GM10266 (cell line): ENCODE measurements at regions not wholly inside any gene's neighbourhood (a gene's known extent, or its start where the extent isn't known, plus 50 kb on each side); places are given as distances from the start of the nearest gene placed in this dataset.

Source experiments
- DNase-seq: peaks from one replicate; pipeline ENCODE4 v3.0.0; 2012; ENCODE audit errors: extremely low spot score
- CTCF ChIP-seq: IDR thresholded peaks from 2 replicates; pipeline ENCODE4 v1.5.1; 2012; ENCODE audit warnings: mild to moderate bottlenecking, low read depth; ENCODE audit not compliant: control insufficient read depth, insufficient read depth; ENCODE audit errors: missing control alignments

DNA sequence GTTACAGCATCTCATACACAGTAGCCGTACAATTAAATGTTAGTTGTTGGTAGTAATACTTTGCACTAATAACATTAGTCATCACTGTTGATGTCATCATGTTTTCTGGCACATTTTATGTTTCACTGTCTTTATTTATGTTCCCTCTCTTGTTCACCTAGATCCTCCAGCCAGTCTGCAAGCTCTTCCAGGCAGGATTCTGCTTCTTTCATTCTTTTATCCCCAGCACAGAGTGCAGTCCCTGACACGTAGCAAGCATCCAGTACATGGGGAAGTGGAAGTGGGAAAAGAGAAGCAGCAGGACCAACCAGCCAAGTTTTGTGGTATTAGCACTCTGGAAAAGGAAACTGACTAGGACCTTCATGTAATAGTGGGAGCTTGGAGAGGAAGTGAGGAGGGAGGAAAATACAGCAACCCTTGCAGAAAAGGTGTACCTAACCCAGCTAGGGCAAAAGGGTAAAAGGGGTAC, 89.7 kb upstream of the SLC44A1 start:
- no peak for DNase-seq
- TF ChIP-seq CTCF = no peak

GRCh38 chr9:105157171-105157583, 87.3 kb upstream of the SLC44A1 start:
- DNase-seq = peak; percentile 49
- peak; percentile 49 for TF ChIP-seq CTCF

- DNase-seq = no peak
- no peak for TF ChIP-seq CTCF
These were observed 86.4 kb upstream of the SLC44A1 start for GRCh38 chr9:105158020-105158419.

DNA sequence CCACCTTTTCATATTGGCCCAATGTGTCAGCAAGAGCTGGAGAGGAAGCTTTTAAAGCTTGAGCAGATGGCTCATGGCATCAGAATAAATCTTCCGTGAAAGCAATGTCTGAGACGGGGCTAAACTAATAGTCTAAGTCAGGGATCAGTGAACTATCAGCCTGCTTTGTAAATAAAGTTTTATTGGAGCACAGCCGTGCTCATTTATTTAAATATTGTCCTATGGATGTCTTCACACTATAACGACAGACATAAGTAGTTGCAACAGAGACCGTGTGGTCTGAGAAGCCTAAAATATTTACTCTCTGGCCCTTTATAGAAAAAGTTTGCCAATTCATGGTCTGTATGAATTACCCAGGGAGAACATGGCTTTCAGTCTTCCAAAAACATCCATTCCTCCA, 85.6 kb upstream of the SLC44A1 start:
- TF ChIP-seq CTCF = no peak
- DNase-seq = no peak

GRCh38 chr9:105168870-105169319, 75.6 kb upstream of the SLC44A1 start:
- no peak for DNase-seq
- TF ChIP-seq CTCF = no peak

- DNase-seq = no peak
- TF ChIP-seq CTCF = no peak
These were observed 73.4 kb upstream of the SLC44A1 start for GRCh38 chr9:105171076-105171475.

- no peak for DNase-seq
- no peak for TF ChIP-seq CTCF
These were observed 72.9 kb upstream of the SLC44A1 start for GRCh38 chr9:105171589-105171988.
